Mesenchymal stem cell (in vitro differentiated cells and primary cell): ENCODE measurements at regions not wholly inside any gene's neighbourhood (a gene's known extent, or its start where the extent isn't known, plus 50 kb on each side); places are given as distances from the start of the nearest gene placed in this dataset.
"Not testable (repeated sequence)": the region's sequence is repeated elsewhere in the genome, so short reads cannot be mapped to it uniquely, and the experiment has no call there.

Source experiments
- DNase-seq: peaks from one replicate; pipeline ENCODE4 v3.0.0-alpha.2; 2013
- H2AFZ ChIP-seq: one replicate; pipeline ENCODE4 v1.6.1; 2013; ENCODE audit warnings: low read depth, mild to moderate bottlenecking, control low read depth, inconsistent platforms, low read length, moderate library complexity
- H2AK5ac ChIP-seq: 2 replicates; pipeline ENCODE4 v1.6.1; 2013; ENCODE audit warnings: low read length, moderate library complexity, mild to moderate bottlenecking, inconsistent platforms; ENCODE audit not compliant: severe bottlenecking
- H2BK120ac ChIP-seq: one replicate; pipeline ENCODE4 v1.6.1; 2013; ENCODE audit warnings: low read depth, mild to moderate bottlenecking, inconsistent platforms, low read length, moderate library complexity
- H2BK12ac ChIP-seq, 2 experiments: one replicate each; pipeline ENCODE4 v1.6.1; 2013; ENCODE audit warnings: inconsistent platforms in 2 of 2, low read length in 2 of 2, mild to moderate bottlenecking in 2 of 2, moderate library complexity in 2 of 2, control low read depth in 1 of 2
- H2BK15ac ChIP-seq: one replicate; pipeline ENCODE4 v1.6.1; 2013; ENCODE audit warnings: mild to moderate bottlenecking, low read depth, inconsistent platforms; ENCODE audit not compliant: poor library complexity, severe bottlenecking
- H2BK5ac ChIP-seq: 2 replicates; pipeline ENCODE4 v1.6.1; 2013; ENCODE audit warnings: low read depth, mild to moderate bottlenecking, low read length, control low read depth, inconsistent platforms; ENCODE audit not compliant: poor library complexity, severe bottlenecking
- H3K14ac ChIP-seq, 2 experiments: one replicate each; pipeline ENCODE4 v1.6.1; 2013; ENCODE audit warnings: inconsistent platforms in 2 of 2, low read length in 2 of 2, control low read depth in 1 of 2, mild to moderate bottlenecking in 1 of 2, moderate library complexity in 1 of 2
- H3K18ac ChIP-seq, 2 experiments: one replicate each; pipeline ENCODE4 v1.6.1; 2013; ENCODE audit warnings: inconsistent platforms in 2 of 2, low read length in 2 of 2, control low read depth in 1 of 2, low read depth in 1 of 2, mild to moderate bottlenecking in 1 of 2
- H3K23ac ChIP-seq, 2 experiments: one replicate each; pipeline ENCODE4 v1.6.1; 2013; ENCODE audit warnings: inconsistent platforms in 2 of 2, low read length in 2 of 2, mild to moderate bottlenecking in 2 of 2, moderate library complexity in 2 of 2, control low read depth in 1 of 2
- H3K27ac ChIP-seq: 2 replicates; pipeline ENCODE4 v1.5.1; 2013; ENCODE audit warnings: mild to moderate bottlenecking, moderate library complexity, low read length, control low read depth, inconsistent platforms; ENCODE audit not compliant: poor library complexity, severe bottlenecking
- H3K27me3 ChIP-seq, 2 experiments: 2 replicates each; pipeline versions ENCODE4 v1.6.1 to v1.7.0; 2013; ENCODE audit warnings: low read length in 2 of 2, mild to moderate bottlenecking in 2 of 2, moderate library complexity in 2 of 2, control low read depth in 1 of 2, inconsistent platforms in 1 of 2; ENCODE audit not compliant: control insufficient read depth in 1 of 2, insufficient read depth in 1 of 2
- H3K36me3 ChIP-seq, 2 experiments: 2 replicates each; pipeline versions ENCODE4 v1.6.1 to v1.7.0; 2013; ENCODE audit warnings: low read length in 2 of 2, control low read depth in 1 of 2, inconsistent platforms in 1 of 2, low read depth in 1 of 2, mild to moderate bottlenecking in 1 of 2; ENCODE audit not compliant: insufficient read depth in 2 of 2, control insufficient read depth in 1 of 2
- H3K4ac ChIP-seq, 2 experiments: one replicate each; pipeline ENCODE4 v1.6.1; 2013; ENCODE audit warnings: inconsistent platforms in 2 of 2, low read length in 2 of 2, mild to moderate bottlenecking in 2 of 2, moderate library complexity in 2 of 2, control low read depth in 1 of 2, low read depth in 1 of 2
- H3K4me1 ChIP-seq: 2 replicates; pipeline ENCODE4 v1.6.1; 2013; ENCODE audit warnings: low read depth, low read length, control low read depth; ENCODE audit not compliant: control insufficient read depth, insufficient read depth
- H3K4me2 ChIP-seq: 2 replicates; pipeline ENCODE4 v1.6.1; 2013; ENCODE audit warnings: low read length, mild to moderate bottlenecking, inconsistent platforms; ENCODE audit not compliant: poor library complexity, severe bottlenecking
- H3K4me3 ChIP-seq, 2 experiments: 2 replicates each; pipeline versions ENCODE4 v1.5.1 to v1.7.0; 2013; ENCODE audit warnings: low read length in 2 of 2, mild to moderate bottlenecking in 2 of 2, control low read depth in 1 of 2, low read depth in 1 of 2; ENCODE audit not compliant: insufficient read depth in 1 of 2
- H3K79me1 ChIP-seq: replicated peaks from 2 replicates; pipeline ENCODE4 v1.6.1; 2013; ENCODE audit warnings: mild to moderate bottlenecking, control low read depth, low read length, inconsistent platforms; ENCODE audit not compliant: poor library complexity, severe bottlenecking
- H3K9ac ChIP-seq: 2 replicates; pipeline ENCODE4 v1.7.0; 2013; ENCODE audit warnings: mild to moderate bottlenecking, low read length, moderate library complexity
- H3K9me3 ChIP-seq: 2 replicates; pipeline ENCODE4 v1.7.0; 2013; ENCODE audit warnings: mild to moderate bottlenecking, low read length; ENCODE audit not compliant: control insufficient read depth
- H4K8ac ChIP-seq: one replicate; pipeline ENCODE4 v1.6.1; 2013; ENCODE audit warnings: inconsistent platforms, mild to moderate bottlenecking, low read length, moderate library complexity
- H4K91ac ChIP-seq: one replicate; pipeline ENCODE4 v1.6.1; 2013; ENCODE audit warnings: mild to moderate bottlenecking, low read length, inconsistent platforms
- WGBS: methylation state at CpG from one replicate; pipeline ENCODE4 v1.1.7; 2013; ENCODE audit warnings: mixed read lengths; 5-methylcytosine and 5-hydroxymethylcytosine counted together

DNA sequence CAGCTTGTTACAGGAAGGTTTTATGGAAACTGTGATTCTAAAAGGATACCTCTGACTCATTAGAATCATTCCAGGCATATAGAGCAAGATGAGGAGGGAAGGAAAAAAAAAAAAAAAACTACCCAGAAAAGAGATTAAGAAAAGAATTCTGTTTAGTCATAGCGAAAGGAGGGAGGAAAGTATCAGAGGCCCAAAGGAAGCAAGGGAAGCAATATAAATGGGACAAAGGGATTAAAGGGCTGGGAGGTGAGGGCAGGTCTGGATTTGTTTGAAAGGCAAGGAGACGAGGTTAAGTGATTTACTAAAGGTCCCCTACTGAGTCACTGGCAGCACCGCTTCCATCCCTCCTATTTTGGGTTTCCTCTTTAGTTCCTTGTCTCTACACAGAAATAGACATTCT lies 88.6 kb upstream of the IL1RAPL1 start:
- H2BK5ac ChIP-seq, result no peak overlapping the region
- H2BK120ac ChIP-seq, result no peak overlapping the region
- no peak overlapping the region for H3K4me3 ChIP-seq
- no peak overlapping the region for H3K4me2 ChIP-seq
- no peaks in the 10 kb centered on the region for H3K27me3 ChIP-seq
- H3K9ac ChIP-seq, result no peak overlapping the region
- 9% methylated on average over 1 of the region's 3 CpGs for WGBS
- H3K9me3 ChIP-seq, result peaks cover 4% of the 10 kb centered on the region
- H3K4me1 ChIP-seq, result no peaks in the 10 kb centered on the region
- H2AFZ ChIP-seq, result no peak overlapping the region
- no peak overlapping the region for H4K8ac ChIP-seq
- no peak overlapping the region for H2AK5ac ChIP-seq
- H3K14ac ChIP-seq, result no peak overlapping the region
- H3K4ac ChIP-seq, result no peak overlapping the region
- H2BK12ac ChIP-seq, result no peak overlapping the region
- no peak overlapping the region for H2BK15ac ChIP-seq
- H3K79me1 ChIP-seq, result no peaks in the 10 kb centered on the region
- H4K91ac ChIP-seq, result no peak overlapping the region
- H3K27ac ChIP-seq, result no peak overlapping the region
- DNase-seq, result peak; percentile 23
- no peaks in the 10 kb centered on the region for H3K36me3 ChIP-seq
- no peak overlapping the region for H3K18ac ChIP-seq
- H3K23ac ChIP-seq, result no peak overlapping the region

DNA sequence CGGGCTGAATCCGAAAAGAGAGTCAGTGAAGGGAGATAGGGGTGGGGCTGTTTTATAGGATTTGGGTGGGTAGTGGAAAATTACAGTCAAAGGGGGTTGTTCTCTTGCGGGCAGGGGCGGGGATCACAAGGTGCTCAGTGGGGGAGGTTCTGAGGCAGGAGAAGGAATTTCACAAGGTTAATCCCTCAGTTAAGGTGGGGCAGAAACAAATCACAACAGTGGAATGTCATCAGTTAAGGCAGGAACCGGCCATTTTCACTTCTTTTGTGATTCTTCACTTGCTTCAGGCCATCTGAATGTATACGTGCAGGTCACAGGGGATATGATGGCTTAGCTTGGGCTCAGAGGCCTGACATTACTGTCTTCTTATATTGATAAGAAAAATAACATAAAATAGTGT lies 84.6 kb upstream of the IL1RAPL1 start:
- H2BK12ac ChIP-seq, H3K4me1 ChIP-seq, H2AFZ ChIP-seq, H2BK120ac ChIP-seq, H3K4me2 ChIP-seq, H3K14ac ChIP-seq, H3K9me3 ChIP-seq, DNase-seq, H3K4me3 ChIP-seq, H4K8ac ChIP-seq, H2BK5ac ChIP-seq, H4K91ac ChIP-seq, H2BK15ac ChIP-seq, H3K27me3 ChIP-seq, H3K4ac ChIP-seq, H3K23ac ChIP-seq, H2AK5ac ChIP-seq, H3K27ac ChIP-seq, H3K18ac ChIP-seq, H3K36me3 ChIP-seq, H3K9ac ChIP-seq, H3K79me1 ChIP-seq: not testable (repeated sequence)
- 66% methylated on average over 5 of the region's 6 CpGs for WGBS

DNA sequence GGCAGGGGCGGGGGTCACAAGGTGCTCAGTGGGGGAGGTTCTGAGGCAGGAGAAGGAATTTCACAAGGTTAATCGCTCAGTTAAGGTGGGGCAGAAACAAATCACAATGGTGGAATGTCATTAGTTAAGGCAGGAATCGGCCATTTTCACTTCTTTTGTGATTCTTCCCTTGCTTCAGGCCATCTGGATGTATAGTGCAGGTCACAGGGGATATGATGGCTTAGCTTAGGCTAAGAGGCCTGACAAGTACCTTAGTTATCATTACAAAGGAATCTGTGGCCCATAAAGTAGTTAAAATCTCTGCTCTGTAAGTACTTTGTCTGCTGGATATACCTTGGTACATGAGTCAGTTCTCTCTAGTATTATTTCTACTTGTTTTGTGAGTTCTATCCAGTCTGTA lies 79.6 kb upstream of the IL1RAPL1 start:
- H3K79me1 ChIP-seq, H4K91ac ChIP-seq: not testable (repeated sequence)
- 58% methylated on average over 3 of the region's 3 CpGs for WGBS

DNA sequence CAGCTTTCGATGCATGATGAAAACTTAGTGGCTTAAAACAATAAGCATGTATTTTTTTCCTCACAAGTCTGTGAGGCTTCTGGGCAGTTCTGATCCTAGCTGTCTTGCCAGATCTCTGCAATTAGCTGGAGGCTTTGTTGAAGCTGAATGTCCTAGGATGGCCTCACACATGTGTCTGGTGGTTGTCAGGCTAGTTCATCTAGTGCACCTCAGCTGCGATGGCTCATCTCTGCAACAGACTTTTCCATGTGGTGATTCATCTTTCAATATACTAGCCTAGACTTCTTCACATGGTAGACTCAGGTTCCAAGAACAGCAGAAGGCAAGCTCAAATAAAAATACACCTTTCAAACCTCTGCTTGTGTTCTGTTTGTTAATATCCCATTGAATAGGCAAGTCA lies 66.5 kb upstream of the IL1RAPL1 start:
- Histone ChIP-seq H3K27ac (no peak overlapping the region), H3K4me3 (no peak overlapping the region), H3K23ac (no peak overlapping the region), H3K4me1 (no peaks in the 10 kb centered on the region), H2AFZ (no peak overlapping the region), H2AK5ac (no peak overlapping the region), H3K9ac (no peak overlapping the region), H2BK5ac (no peak overlapping the region), H2BK120ac (no peak overlapping the region), H3K9me3 (peaks cover 4% of the 10 kb centered on the region), H3K4ac (no peak overlapping the region), H4K91ac (no peak overlapping the region), H3K18ac (no peak overlapping the region), H3K79me1 (no peaks in the 10 kb centered on the region), H3K36me3 (no peaks in the 10 kb centered on the region), H2BK15ac (no peak overlapping the region), H3K4me2 (no peak overlapping the region), H3K27me3 (no peaks in the 10 kb centered on the region), H4K8ac (no peak overlapping the region), H2BK12ac (no peak overlapping the region), H3K14ac (no peak overlapping the region)
- 88% methylated on average over 2 of the region's 2 CpGs for WGBS
- no peak for DNase-seq

More for the DNA sequence above, 79.6 kb upstream of the IL1RAPL1 start:
- not testable (repeated sequence) for DNase-seq, H2BK5ac ChIP-seq, H3K23ac ChIP-seq, H2BK12ac ChIP-seq, H3K36me3 ChIP-seq, H3K9ac ChIP-seq, H2AFZ ChIP-seq, H3K27me3 ChIP-seq, H3K4me2 ChIP-seq, H2BK15ac ChIP-seq, H3K27ac ChIP-seq, H3K14ac ChIP-seq, H3K18ac ChIP-seq, H4K8ac ChIP-seq, H2AK5ac ChIP-seq, H2BK120ac ChIP-seq, H3K4me3 ChIP-seq, H3K9me3 ChIP-seq, H3K4ac ChIP-seq, H3K4me1 ChIP-seq
